ENCODE measurements at regions not wholly inside any gene's neighbourhood (a gene's known extent, or its start where the extent isn't known, plus 50 kb on each side); places are given as distances from the start of the nearest gene placed in this dataset.

GRCh38 chr2:58636872-58637271 is 395.7 kb upstream of the FANCL start:
- no peak for DNase-seq (ENCODE audit: low read depth)
- TF ChIP-seq CTCF (conservative IDR thresholded peaks at IDR 0.05; ENCODE audit: control insufficient read depth, insufficient read depth, low read depth, low read length): no peak
- no peak overlapping the region for H3K4me3 ChIP-seq (ENCODE audit: control insufficient read depth, low read depth, low read length)

GRCh38 chr2:58635801-58636375 is 394.8 kb upstream of the FANCL start:
- H3K4me3 ChIP-seq (ENCODE audit: control insufficient read depth, low read depth, low read length): no peak overlapping the region
- TF ChIP-seq CTCF (conservative IDR thresholded peaks at IDR 0.05; ENCODE audit: control insufficient read depth, insufficient read depth, low read depth, low read length): no peak
- DNase-seq (ENCODE audit: low read depth): no peak

- TF ChIP-seq CTCF (conservative IDR thresholded peaks at IDR 0.05; ENCODE audit: control insufficient read depth, insufficient read depth, low read depth, low read length): no peak
- DNase-seq (ENCODE audit: low read depth): peak; percentile 29
- no peak overlapping the region for H3K4me3 ChIP-seq (ENCODE audit: control insufficient read depth, low read depth, low read length)
These were observed 393.7 kb upstream of the FANCL start for GRCh38 chr2:58634653-58635370.

GRCh38 chr2:58633613-58634365 is 392.7 kb upstream of the FANCL start:
- peak; percentile 44 for DNase-seq (ENCODE audit: low read depth)
- no peak for TF ChIP-seq CTCF (conservative IDR thresholded peaks at IDR 0.05; ENCODE audit: control insufficient read depth, insufficient read depth, low read depth, low read length)
- H3K4me3 ChIP-seq (ENCODE audit: control insufficient read depth, low read depth, low read length): no peak overlapping the region

GRCh38 chr2:58631986-58632385 is 390.9 kb upstream of the FANCL start:
- H3K4me3 ChIP-seq (ENCODE audit: control insufficient read depth, low read depth, low read length): no peak overlapping the region
- no peak for DNase-seq (ENCODE audit: low read depth)
- TF ChIP-seq CTCF (conservative IDR thresholded peaks at IDR 0.05; ENCODE audit: control insufficient read depth, insufficient read depth, low read depth, low read length): no peak

GRCh38 chr2:58629545-58630119 is 388.5 kb upstream of the FANCL start:
- TF ChIP-seq CTCF (conservative IDR thresholded peaks at IDR 0.05; ENCODE audit: control insufficient read depth, insufficient read depth, low read depth, low read length): no peak
- no peak for DNase-seq (ENCODE audit: low read depth)
- no peak overlapping the region for H3K4me3 ChIP-seq (ENCODE audit: control insufficient read depth, low read depth, low read length)
